ENCODE measurements at regions not wholly inside any gene's neighbourhood (a gene's known extent, or its start where the extent isn't known, plus 50 kb on each side); places are given as distances from the start of the nearest gene placed in this dataset.

- TF ChIP-seq EP300 (conservative IDR thresholded peaks at IDR 0.05; ENCODE audit: poor library complexity, severe bottlenecking) = no peak
- no peak for TF ChIP-seq MXI1 (conservative IDR thresholded peaks at IDR 0.05; ENCODE audit: poor library complexity, severe bottlenecking)
- TF ChIP-seq, protein P1, sequence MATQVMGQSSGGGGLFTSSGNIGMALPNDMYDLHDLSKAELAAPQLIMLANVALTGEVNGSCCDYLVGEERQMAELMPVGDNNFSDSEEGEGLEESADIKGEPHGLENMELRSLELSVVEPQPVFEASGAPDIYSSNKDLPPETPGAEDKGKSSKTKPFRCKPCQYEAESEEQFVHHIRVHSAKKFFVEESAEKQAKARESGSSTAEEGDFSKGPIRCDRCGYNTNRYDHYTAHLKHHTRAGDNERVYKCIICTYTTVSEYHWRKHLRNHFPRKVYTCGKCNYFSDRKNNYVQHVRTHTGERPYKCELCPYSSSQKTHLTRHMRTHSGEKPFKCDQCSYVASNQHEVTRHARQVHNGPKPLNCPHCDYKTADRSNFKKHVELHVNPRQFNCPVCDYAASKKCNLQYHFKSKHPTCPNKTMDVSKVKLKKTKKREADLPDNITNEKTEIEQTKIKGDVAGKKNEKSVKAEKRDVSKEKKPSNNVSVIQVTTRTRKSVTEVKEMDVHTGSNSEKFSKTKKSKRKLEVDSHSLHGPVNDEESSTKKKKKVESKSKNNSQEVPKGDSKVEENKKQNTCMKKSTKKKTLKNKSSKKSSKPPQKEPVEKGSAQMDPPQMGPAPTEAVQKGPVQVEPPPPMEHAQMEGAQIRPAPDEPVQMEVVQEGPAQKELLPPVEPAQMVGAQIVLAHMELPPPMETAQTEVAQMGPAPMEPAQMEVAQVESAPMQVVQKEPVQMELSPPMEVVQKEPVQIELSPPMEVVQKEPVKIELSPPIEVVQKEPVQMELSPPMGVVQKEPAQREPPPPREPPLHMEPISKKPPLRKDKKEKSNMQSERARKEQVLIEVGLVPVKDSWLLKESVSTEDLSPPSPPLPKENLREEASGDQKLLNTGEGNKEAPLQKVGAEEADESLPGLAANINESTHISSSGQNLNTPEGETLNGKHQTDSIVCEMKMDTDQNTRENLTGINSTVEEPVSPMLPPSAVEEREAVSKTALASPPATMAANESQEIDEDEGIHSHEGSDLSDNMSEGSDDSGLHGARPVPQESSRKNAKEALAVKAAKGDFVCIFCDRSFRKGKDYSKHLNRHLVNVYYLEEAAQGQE (IDR thresholded peaks at IDR 0.05; ENCODE audit: borderline replicate concordance) = no peak
- no peak for TF ChIP-seq TAF1 (IDR thresholded peaks at IDR 0.05; ENCODE audit: low read depth)
- no peak for TF ChIP-seq SMC3 (conservative IDR thresholded peaks at IDR 0.05; ENCODE audit: poor library complexity)
- TF ChIP-seq CTCF (IDR thresholded peaks at IDR 0.05; ENCODE audit: poor library complexity, severe bottlenecking) = no peak
- TF ChIP-seq POLR2AphosphoS5 (IDR thresholded peaks at IDR 0.05) = no peak
- TF ChIP-seq RAD21 (conservative IDR thresholded peaks at IDR 0.05) = no peak
- no peak for TF ChIP-seq EZH2 (IDR thresholded peaks at IDR 0.05; ENCODE audit: borderline replicate concordance, insufficient read depth, low read length, poor library complexity, severe bottlenecking)
- Histone ChIP-seq H3K4me2 (ENCODE audit: low read length) (no peak overlapping the region), H3K9me2 (ENCODE audit: insufficient read depth, low read length) (no peaks in the 10 kb centered on the region), H3K27ac (ENCODE audit: low read length) (no peak overlapping the region), H3K9ac (ENCODE audit: low read length) (no peak overlapping the region), H3F3A (ENCODE audit: insufficient read depth, low read length, poor library complexity, severe bottlenecking) (no peaks in the 10 kb centered on the region), H3K9me3 (ENCODE audit: low read length) (no peaks in the 10 kb centered on the region), H3K36me3 (ENCODE audit: insufficient read depth, low read length) (no peaks in the 10 kb centered on the region), H2AFZ (ENCODE audit: low read depth, low read length) (no peak overlapping the region), H3K27me3 (ENCODE audit: insufficient read depth, low read depth, low read length) (no peaks in the 10 kb centered on the region), H4K20me1 (ENCODE audit: insufficient read depth) (no peaks in the 10 kb centered on the region), H3K79me2 (replicated peaks; ENCODE audit: insufficient read depth, low read length) (no peaks in the 10 kb centered on the region), H3K4me3 (ENCODE audit: low read length) (no peak overlapping the region)
Observed at GRCh38 chr2:220226076-220226475, 598.6 kb downstream of the SLC4A3 start.

DNA sequence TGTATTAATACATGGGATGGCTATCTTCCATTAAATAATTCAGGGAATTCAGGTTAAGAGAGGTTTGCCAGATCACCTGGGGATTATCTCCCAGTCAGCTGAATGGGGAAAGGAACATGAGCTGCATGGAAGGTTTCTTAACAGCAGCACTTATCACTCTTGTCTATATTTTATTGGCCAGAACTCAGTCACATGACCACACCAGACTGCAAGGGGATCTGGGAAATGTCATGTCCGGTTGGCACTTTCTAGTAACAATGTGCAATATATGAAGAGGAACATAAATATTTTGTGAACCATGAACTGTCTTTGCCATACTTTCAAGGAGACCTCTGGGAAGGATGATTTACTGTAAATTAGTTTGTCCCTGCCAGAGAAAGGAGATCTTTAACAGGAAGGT, 599.1 kb downstream of the SLC4A3 start:
- no peak for TF ChIP-seq TAF1 (IDR thresholded peaks at IDR 0.05; ENCODE audit: low read depth)
- TF ChIP-seq POLR2AphosphoS5 (IDR thresholded peaks at IDR 0.05) = no peak
- no peak for TF ChIP-seq MXI1 (conservative IDR thresholded peaks at IDR 0.05; ENCODE audit: poor library complexity, severe bottlenecking)
- no peak for TF ChIP-seq EP300 (conservative IDR thresholded peaks at IDR 0.05; ENCODE audit: poor library complexity, severe bottlenecking)
- no peak for TF ChIP-seq SMC3 (conservative IDR thresholded peaks at IDR 0.05; ENCODE audit: poor library complexity)
- TF ChIP-seq EZH2 (IDR thresholded peaks at IDR 0.05; ENCODE audit: borderline replicate concordance, insufficient read depth, low read length, poor library complexity, severe bottlenecking) = no peak
- Histone ChIP-seq H3K27ac (ENCODE audit: low read length) (no peak overlapping the region), H3K79me2 (replicated peaks; ENCODE audit: insufficient read depth, low read length) (no peaks in the 10 kb centered on the region), H3K9me3 (ENCODE audit: low read length) (no peaks in the 10 kb centered on the region), H3K4me2 (ENCODE audit: low read length) (no peak overlapping the region), H3K36me3 (ENCODE audit: insufficient read depth, low read length) (no peaks in the 10 kb centered on the region), H3K27me3 (ENCODE audit: insufficient read depth, low read depth, low read length) (no peaks in the 10 kb centered on the region), H2AFZ (ENCODE audit: low read depth, low read length) (no peak overlapping the region), H3F3A (ENCODE audit: insufficient read depth, low read length, poor library complexity, severe bottlenecking) (no peaks in the 10 kb centered on the region), H3K9me2 (ENCODE audit: insufficient read depth, low read length) (no peaks in the 10 kb centered on the region), H3K4me3 (ENCODE audit: low read length) (no peak overlapping the region), H3K9ac (ENCODE audit: low read length) (no peak overlapping the region), H4K20me1 (ENCODE audit: insufficient read depth) (no peaks in the 10 kb centered on the region)
